GM18951 (cell line): ENCODE measurements at regions not wholly inside any gene's neighbourhood (a gene's known extent, or its start where the extent isn't known, plus 50 kb on each side); places are given as distances from the start of the nearest gene placed in this dataset.
"Not testable (repeated sequence)": the region's sequence is repeated elsewhere in the genome, so short reads cannot be mapped to it uniquely, and the experiment has no call there.

Source experiments
- POLR2A ChIP-seq: IDR thresholded peaks from 4 replicates; pipeline ENCODE4 v1.6.1; 2011; ENCODE audit warnings: mild to moderate bottlenecking; ENCODE audit not compliant: insufficient read length, insufficient read depth; ENCODE audit errors: extremely low read depth
- in situ Hi-C: fragments of 300-500 bp; cut with MboI; formaldehyde crosslinking; loops from one replicate; pipeline ENCODE4 v1.12.0; 2022; ENCODE audit warnings: low sequenced_read_pairs, mixed read lengths, inconsistent platforms; ENCODE audit not compliant: unreplicated experiment

DNA sequence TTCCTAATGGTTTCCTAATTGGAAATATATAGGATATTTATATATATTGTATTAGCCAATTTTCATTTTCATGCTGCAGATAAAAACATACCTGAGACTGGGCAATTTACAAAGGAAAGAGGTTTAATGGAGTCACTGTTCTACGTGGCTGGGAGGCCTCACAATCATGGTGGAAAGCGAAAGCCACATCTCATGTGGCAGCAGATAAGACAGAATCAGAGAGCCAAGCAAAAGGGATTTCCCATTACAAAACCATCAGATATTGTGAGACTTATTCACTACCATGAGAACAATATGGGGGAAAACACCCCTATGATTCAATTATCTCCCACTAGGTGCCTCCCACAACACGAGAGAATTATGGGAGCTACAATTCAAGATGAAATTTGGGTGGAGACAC, 242.5 kb upstream of the NETO1 start:
- in situ Hi-C loops: no loop called here
- TF ChIP-seq POLR2A: no peak

DNA sequence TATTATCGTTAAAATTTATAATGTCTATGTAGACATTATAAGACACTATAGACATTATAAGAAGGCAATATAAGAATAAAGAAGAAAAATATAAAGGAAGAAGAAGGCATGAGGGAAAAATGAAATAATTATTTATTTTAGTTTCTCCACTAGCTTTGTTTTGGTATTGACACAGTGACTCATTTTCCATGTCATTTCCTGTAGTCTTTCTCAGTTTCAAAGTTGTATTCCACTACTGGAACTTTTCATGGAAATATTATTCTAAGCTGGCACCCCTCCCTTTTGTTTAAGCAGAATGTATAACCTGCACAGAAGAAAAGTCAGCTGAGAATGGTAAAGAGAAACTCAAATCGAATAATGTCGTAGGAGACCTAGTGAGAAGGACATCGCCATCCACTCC, 234.2 kb upstream of the NETO1 start:
- TF ChIP-seq POLR2A: no peak
- in situ Hi-C loops: no loop called here

DNA sequence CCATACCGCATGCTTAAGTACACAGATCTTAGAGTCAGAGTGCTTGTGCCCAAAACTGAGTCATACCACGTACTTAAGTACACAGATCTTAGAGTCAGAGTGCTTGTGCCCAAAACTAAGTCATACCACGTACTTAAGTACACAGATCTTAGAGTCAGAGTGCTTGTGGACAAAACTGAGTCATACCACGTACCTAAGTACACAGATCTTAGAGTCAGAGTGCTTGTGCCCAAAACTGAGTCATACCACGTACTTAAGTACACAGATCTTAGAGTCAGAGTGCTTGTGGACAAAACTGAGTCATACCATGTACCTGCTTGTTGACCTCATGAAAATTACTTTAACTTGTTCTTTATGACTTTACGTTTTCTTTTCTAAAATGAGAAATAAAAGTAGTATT, 233.7 kb upstream of the NETO1 start:
- in situ Hi-C loops: not testable (repeated sequence)

DNA sequence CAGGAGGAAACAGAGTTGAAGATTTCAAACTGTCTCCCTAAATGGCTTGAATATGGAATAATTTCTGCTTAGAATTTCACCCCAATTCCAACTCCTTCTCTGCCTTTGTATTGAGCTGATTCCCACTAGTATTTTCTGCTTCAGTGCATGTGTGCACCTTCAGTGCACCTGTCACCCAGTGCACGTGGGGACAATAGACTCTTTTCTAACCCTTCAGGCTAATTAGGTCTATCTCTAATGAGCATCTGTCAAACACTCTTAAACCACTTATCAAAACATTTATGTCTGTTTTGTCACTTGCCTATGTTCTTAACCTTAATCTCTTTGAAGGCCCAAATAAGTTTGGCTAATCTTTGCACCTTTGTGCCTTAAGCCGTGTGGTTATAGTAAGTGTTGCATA, 232.0 kb upstream of the NETO1 start:
- in situ Hi-C loops: no loop called here
- TF ChIP-seq POLR2A: no peak

DNA sequence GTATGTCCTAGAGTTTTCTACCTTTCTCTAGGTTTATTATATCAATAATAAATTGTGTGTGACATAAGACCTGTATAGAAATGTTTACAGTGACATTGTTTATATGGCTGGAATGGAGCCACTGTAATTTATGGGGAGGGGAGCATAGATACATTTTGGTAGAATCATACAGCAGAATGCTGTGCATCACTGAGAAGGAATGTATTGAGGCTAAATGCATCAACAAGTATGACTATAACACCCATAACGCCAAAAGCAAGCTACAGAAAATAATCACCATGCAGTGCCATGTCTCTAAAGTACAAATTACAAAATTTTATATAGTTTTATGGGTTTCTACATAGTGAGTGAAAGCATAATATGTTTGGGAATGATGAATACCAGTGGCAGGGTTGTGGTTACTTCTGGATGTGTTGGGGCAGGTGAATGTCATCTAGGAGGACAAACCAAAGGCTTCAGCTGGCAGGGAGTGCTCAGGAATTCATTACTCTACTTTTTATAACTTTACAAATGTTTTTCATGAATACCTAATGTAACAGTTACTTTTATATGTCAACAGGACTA, 226.0 kb upstream of the NETO1 start:
- TF ChIP-seq POLR2A: no peak
- in situ Hi-C loops: no loop called here

DNA sequence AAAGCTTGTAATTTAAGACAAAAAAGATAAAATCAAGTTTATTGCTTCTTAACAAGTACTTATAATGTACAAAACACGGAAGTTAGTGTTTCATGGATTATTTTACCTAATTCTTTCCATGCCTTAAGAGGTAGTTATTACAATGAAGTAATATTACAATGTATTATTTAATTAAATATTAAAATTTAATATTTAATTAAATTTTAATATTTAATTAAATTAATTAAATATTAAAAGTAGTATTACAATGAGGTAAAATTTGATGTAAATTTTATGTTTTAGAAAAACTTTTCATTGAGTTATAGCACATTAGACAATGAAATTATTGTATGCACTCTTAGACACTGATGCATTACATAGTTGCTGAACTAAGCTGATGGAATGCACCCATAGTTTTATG, 220.7 kb upstream of the NETO1 start:
- in situ Hi-C loops: no loop called here
- TF ChIP-seq POLR2A: no peak

DNA sequence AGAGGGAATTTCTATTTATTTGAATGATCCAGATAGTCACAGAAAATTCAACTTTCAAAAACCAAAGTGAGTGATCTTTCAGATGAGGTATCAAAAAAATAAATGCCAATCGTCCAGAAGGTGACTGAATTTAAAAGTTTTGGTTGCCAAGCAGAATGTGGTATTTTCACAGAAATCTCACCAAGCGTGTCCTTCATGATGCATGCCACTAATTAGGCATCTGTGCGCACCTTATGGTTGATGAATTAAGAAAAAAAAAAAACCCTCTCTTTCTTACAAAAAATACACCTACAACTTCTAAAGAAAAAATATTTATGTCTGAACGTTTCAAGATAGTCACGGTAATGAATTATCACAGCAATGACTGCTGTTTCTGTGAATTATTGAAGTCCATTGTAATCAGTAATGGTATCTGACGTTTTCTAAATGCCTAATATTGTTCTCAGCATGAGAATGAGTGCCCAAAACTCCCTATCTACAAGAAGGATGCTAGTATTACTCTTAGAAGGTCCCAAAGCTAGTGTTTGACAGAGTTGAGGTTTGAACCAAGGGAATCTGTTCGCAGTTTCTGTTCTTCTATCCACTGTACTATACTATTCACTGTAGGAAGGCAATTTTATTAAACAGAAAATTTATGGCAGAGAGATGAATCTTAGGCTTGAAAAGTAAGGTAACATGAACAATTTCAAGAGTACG, 219.6 kb upstream of the NETO1 start:
- in situ Hi-C loops: no loop called here
- no peak for TF ChIP-seq POLR2A

DNA sequence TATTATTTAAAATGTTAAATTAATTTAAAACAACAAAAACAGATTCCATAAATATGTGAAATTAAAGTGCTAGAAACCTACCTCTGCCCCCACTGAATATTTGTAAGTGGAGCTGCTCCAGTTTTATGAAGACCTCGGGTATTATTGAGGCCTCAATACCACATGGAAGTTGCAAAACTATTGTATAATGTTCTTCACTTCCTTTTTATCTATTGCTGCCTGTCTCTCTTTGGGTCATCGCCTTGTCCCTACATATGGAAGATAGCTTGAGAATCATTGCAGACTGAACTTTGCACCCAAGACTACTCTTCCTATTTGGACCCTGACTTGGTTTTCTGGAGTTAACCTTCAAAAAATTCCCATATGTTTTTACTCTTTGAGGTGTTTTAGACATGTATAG, 212.1 kb upstream of the NETO1 start:
- in situ Hi-C loops: no loop called here
- TF ChIP-seq POLR2A: no peak

DNA sequence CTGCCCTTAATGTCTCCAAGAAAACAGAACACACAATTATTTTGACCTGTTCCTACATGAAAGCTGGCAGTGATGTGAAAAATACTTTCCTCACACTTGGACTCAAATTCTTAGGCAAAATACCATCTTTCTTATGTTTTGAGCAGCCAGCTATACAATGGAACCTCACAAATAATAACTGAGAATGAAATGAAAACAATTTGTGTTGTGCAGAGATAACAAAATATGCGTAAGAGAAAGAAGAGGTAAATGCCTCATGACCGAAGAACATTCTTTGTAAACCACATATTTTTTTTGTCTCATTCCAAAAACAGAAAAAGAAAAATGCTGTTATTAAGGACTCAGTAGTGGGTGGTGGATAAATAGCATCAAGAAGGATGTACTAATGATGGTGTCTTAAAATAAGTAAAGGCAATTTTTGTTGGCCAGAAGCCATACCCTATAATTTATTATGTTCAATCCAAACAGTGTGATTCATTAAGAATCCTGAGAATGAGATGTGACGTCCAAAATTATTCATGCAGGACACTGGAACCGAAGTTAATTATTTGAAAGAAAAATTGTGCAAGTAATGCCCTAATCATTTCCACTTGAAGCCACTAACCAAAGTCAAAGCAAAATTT, 193.0 kb upstream of the NETO1 start:
- in situ Hi-C loops: no loop called here
- no peak for TF ChIP-seq POLR2A

DNA sequence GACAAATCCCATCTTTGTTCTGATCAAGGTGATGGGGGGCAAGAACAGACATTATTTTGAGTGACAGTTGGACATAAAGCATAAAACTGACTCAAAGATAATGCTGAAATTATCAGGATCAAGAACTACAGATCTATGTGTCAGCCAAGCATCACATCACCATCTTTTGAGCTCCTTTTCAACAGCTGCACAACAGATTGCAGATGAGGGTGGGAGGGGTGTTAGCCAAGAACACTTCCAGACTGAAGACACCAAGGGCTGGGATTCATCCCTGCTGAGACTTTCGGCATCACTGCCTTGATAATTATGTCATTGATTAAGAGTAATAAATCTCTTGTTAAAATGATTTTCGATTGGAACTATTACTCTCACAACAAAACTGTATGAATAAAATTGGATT, 191.5 kb upstream of the NETO1 start:
- TF ChIP-seq POLR2A: no peak
- in situ Hi-C loops: no loop called here

DNA sequence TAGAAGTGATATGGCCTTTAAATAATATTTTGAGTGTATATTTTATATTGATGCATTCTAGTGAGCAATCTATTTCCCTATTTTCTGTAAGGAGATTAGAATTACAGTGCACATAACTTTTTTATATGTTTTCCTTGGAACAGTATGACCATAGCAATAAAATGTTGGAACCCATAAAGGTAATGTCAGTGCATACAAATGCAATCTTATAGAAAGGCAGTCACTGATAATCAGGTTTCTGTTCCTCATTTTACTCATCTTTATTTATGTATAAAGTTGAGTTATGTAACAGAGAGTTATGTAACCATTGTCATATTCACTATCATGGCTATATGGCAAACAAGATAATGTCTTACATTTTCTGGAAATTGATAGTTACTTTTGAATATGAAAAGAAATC, 179.9 kb upstream of the NETO1 start:
- no peak for TF ChIP-seq POLR2A
- in situ Hi-C loops: no loop called here

DNA sequence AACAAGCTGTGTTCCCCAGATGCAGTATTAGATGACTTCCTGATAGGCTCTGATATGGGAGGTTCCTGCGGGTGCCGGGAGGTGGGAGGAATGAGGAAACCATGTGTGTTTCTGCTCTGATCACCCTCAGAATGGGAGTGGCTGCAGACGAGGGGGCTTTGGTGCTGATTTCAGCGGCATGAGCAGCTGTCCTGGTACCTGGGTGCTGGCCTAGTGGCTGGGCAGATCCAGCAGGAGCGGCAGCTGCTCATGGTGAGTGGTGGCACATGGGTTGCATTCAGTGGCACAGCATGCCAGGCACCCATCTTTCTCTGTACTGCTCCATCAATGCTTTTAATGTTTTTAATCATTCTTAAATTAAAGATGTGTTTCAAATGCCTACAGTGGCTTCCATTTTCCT, 177.2 kb upstream of the NETO1 start:
- in situ Hi-C loops: no loop called here
- no peak for TF ChIP-seq POLR2A

DNA sequence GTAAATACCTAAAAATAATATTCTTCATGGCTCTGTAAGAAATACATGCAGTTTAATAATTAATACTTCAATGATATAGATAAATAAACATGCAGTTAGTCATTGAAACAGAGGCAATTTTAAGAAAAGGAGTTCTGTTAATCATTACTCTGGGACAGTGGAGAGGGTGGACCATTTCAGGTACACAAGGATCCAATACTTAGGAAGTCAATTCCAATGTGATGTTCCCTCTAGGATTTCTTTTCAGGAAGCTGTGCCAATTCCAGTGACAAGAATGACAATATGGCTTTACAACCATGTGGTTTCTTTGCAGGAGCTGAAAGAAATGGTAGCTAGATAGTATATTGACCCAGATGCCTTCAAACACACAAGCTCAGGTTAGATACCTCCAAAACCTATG, 175.8 kb upstream of the NETO1 start:
- in situ Hi-C loops: no loop called here
- TF ChIP-seq POLR2A: no peak

DNA sequence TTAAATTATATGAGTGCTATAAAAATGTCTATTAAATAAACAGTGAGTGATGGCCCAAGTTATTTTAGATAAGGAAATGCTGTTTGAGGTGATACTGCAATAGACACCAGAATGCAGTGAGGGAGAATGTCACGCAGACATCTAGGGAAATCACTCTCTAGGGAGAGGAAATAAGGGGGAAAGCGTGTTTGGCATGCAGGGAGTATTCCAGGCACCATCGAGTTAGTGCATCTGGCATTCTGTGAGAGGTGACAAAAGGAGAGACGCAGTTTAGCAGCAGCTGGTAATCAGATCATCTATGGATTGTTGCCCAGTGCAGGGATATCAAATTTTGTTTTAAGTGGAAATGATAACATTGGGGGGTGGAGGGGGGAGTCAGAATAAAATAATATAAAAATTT, 175.4 kb upstream of the NETO1 start:
- no peak for TF ChIP-seq POLR2A
- in situ Hi-C loops: no loop called here
